GM23338 (cell line): ENCODE measurements at regions not wholly inside any gene's neighbourhood (a gene's known extent, or its start where the extent isn't known, plus 50 kb on each side); places are given as distances from the start of the nearest gene placed in this dataset.

Experiments used
- ATAC-seq: fragments of 200-7000 bp; cut with Tn5 transposase; 3 replicates; pipeline ENCODE4 v1.9.1; 2020
- DNase-seq: peaks from one replicate; pipeline ENCODE4 v3.0.0-alpha.2; 2015; ENCODE audit warnings: low spot score
- H2AFZ ChIP-seq: fragments of 200-600 bp; sonication (generic); 2 replicates; pipeline ENCODE4 v1.8.0; 2016; ENCODE audit warnings: antibody characterized with exemption, mild to moderate bottlenecking, moderate library complexity
- H3F3A ChIP-seq: fragments of 200-600 bp; sonication (generic); replicated peaks from 2 replicates; pipeline ENCODE4 v1.8.0; 2017; ENCODE audit warnings: antibody characterized with exemption, mixed run types, low read depth
- H3K27ac ChIP-seq: fragments of 200-600 bp; sonication (generic); 2 replicates; pipeline ENCODE4 v1.6.1; 2016; ENCODE audit warnings: low read depth
- H3K27me3 ChIP-seq: fragments of 200-600 bp; sonication (generic); 2 replicates; pipeline ENCODE4 v1.8.0; 2016; ENCODE audit warnings: mild to moderate bottlenecking, mixed run types, moderate library complexity; ENCODE audit not compliant: insufficient read depth
- H3K36me3 ChIP-seq: fragments of 200-600 bp; sonication (generic); 2 replicates; pipeline ENCODE4 v1.8.0; 2016; ENCODE audit warnings: mild to moderate bottlenecking; ENCODE audit not compliant: insufficient read depth
- H3K4me1 ChIP-seq: fragments of 200-600 bp; sonication (generic); 2 replicates; pipeline ENCODE4 v1.8.0; 2016; ENCODE audit warnings: mild to moderate bottlenecking, moderate library complexity; ENCODE audit not compliant: insufficient read depth
- H3K4me2 ChIP-seq: fragments of 200-600 bp; sonication (generic); 2 replicates; pipeline ENCODE4 v1.7.1; 2017; ENCODE audit warnings: mixed run types
- H3K4me3 ChIP-seq: fragments of 200-600 bp; sonication (generic); 2 replicates; pipeline ENCODE4 v1.6.1; 2016; ENCODE audit warnings: mixed run types
- H3K79me2 ChIP-seq: fragments of 200-600 bp; sonication (generic); replicated peaks from 2 replicates; pipeline ENCODE4 v1.8.0; 2017; ENCODE audit warnings: mild to moderate bottlenecking; ENCODE audit not compliant: insufficient read depth
- H3K9me2 ChIP-seq: fragments of 200-600 bp; sonication (generic); 2 replicates; pipeline ENCODE4 v1.8.0; 2017; ENCODE audit not compliant: insufficient read depth
- H4K20me1 ChIP-seq: fragments of 200-600 bp; sonication (generic); replicated peaks from 2 replicates; pipeline ENCODE4 v1.8.0; 2017; ENCODE audit warnings: mild to moderate bottlenecking; ENCODE audit not compliant: insufficient read depth
- H3K27ac Mint-ChIP-seq: 2 replicates; pipeline ENCODE4 v1.8.0; 2020; ENCODE audit warnings: inconsistent platforms, mild to moderate bottlenecking, moderate library complexity, mixed read lengths
- H3K27me3 Mint-ChIP-seq: 3 replicates; pipeline ENCODE4 v1.8.0; 2022; ENCODE audit warnings: low read depth, mild to moderate bottlenecking, moderate library complexity, mixed read lengths, inconsistent platforms; ENCODE audit not compliant: insufficient read depth, poor library complexity
- H3K36me3 Mint-ChIP-seq: 3 replicates; pipeline ENCODE4 v1.8.0; 2021; ENCODE audit warnings: low read depth, mild to moderate bottlenecking, inconsistent platforms, moderate library complexity, mixed read lengths
- H3K4me1 Mint-ChIP-seq: 3 replicates; pipeline ENCODE4 v1.8.0; 2020; ENCODE audit warnings: mild to moderate bottlenecking, inconsistent platforms, mixed read lengths
- H3K4me3 Mint-ChIP-seq: 3 replicates; pipeline ENCODE4 v1.8.0; 2021; ENCODE audit warnings: moderate library complexity, mild to moderate bottlenecking, inconsistent platforms, mixed read lengths
- H3K9me3 Mint-ChIP-seq: 3 replicates; pipeline ENCODE4 v1.8.0; 2020; ENCODE audit warnings: moderate library complexity, mild to moderate bottlenecking, inconsistent platforms, mixed read lengths
- EZH2 ChIP-seq: fragments of 200-600 bp; sonication (generic); IDR thresholded peaks from one replicate; pipeline ENCODE4 v1.8.0; 2017; ENCODE audit warnings: antibody characterized with exemption, mild to moderate bottlenecking, low read depth; ENCODE audit not compliant: unreplicated experiment
- EZH2phosphoT487 ChIP-seq: fragments of 200-600 bp; sonication (generic); IDR thresholded peaks from one replicate; pipeline ENCODE4 v1.8.1; 2018; ENCODE audit warnings: antibody characterized with exemption; ENCODE audit not compliant: unreplicated experiment
- JUNB ChIP-seq: IDR thresholded peaks from one replicate; pipeline ENCODE4 v1.6.1; 2016; ENCODE audit warnings: antibody characterized with exemption; ENCODE audit not compliant: unreplicated experiment
- NANOG ChIP-seq: IDR thresholded peaks from 2 replicates; pipeline ENCODE4 v1.6.1; 2016; ENCODE audit warnings: antibody characterized with exemption, borderline replicate concordance
- POLR2AphosphoS5 ChIP-seq: IDR thresholded peaks from 2 replicates; pipeline ENCODE4 v1.6.1; 2016; ENCODE audit warnings: antibody characterized with exemption, low read depth
- STAT1 ChIP-seq: IDR thresholded peaks from one replicate; pipeline ENCODE4 v1.6.1; 2016; ENCODE audit warnings: antibody characterized with exemption; ENCODE audit not compliant: unreplicated experiment
- ZNF114 ChIP-seq: fragments of 250-450 bp; sonication (Bioruptor Pico); IDR thresholded peaks from 2 replicates; pipeline ENCODE4 v1.5.0; 2020; ENCODE audit warnings: mild to moderate bottlenecking, moderate library complexity
- ZNF331 ChIP-seq: fragments of 250-450 bp; sonication (Bioruptor Pico); IDR thresholded peaks from 2 replicates; pipeline ENCODE4 v1.5.0; 2020; ENCODE audit warnings: low read depth, mild to moderate bottlenecking, moderate library complexity
- TF ChIP-seq, protein P1 (sequence below), 2 experiments: fragments of 200-600 bp in 1 of 2; sonication (generic) in 1 of 2; conservative IDR thresholded peaks; 2 replicates each; pipeline versions ENCODE4 v1.5.1 to v1.6.1; 2016 to 2017; ENCODE audit warnings: antibody characterized with exemption in 2 of 2, low read depth in 2 of 2, mild to moderate bottlenecking in 2 of 2, moderate library complexity in 1 of 2
- TF ChIP-seq, protein P2 (sequence below): IDR thresholded peaks from 2 replicates; pipeline ENCODE4 v1.6.1; 2016; ENCODE audit warnings: antibody characterized with exemption
- TF ChIP-seq, protein P3 (sequence below): IDR thresholded peaks from one replicate; pipeline ENCODE4 v1.6.1; 2018; ENCODE audit warnings: antibody characterized with exemption; ENCODE audit not compliant: unreplicated experiment

GRCh38 chr2:193679847-193680246, 1485.1 kb upstream of the TMEFF2 start:
- ATAC-seq (no peak), DNase-seq (peak; percentile 26)
- Histone ChIP-seq H4K20me1 (no peaks in the 10 kb centered on the region), H3K27ac (no peak overlapping the region), H3K27me3 (no peaks in the 10 kb centered on the region), H3K4me1 (peaks cover 6% of the 10 kb centered on the region; the same call in 1 of the 2 replicates), H3K9me2 (no peaks in the 10 kb centered on the region), H3K4me2 (no peak overlapping the region), H2AFZ (no peak overlapping the region), H3K36me3 (no peaks in the 10 kb centered on the region), H3K4me3 (no peak overlapping the region), H3K79me2 (no peaks in the 10 kb centered on the region), H3F3A (no peaks in the 10 kb centered on the region)
- H3K9me3 Mint-ChIP-seq: no peaks in the 10 kb centered on the region
- H3K36me3 Mint-ChIP-seq: no peaks in the 10 kb centered on the region
- H3K4me3 Mint-ChIP-seq: no peak overlapping the region
- H3K27ac Mint-ChIP-seq: no peak overlapping the region
- TF ChIP-seq EZH2: no peak
- TF ChIP-seq NANOG: no peak
- peaks cover 5% of the 10 kb centered on the region for H3K27me3 Mint-ChIP-seq
- H3K4me1 Mint-ChIP-seq: peaks cover 5% of the 10 kb centered on the region; the same call in 2 of the 3 replicates

DNA sequence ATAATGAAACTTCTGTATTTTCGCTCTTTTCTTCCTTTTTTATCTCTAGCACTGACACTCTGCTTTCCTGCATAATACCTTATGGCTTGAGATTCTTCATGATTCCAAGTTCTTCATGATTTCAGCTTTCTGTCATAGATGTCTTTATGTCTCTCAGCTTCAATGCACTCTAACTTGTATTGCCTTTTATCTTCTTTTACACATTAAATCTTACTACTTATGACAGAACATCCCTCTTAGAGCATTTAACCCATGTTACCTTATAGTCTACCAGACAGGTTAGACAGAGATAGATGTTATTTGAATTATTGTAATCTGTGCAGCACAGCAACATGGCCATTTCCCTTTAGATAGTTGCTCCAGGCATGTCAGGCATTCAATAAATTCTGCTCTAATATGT, 1475.7 kb upstream of the TMEFF2 start:
- Mint-ChIP-seq H3K9me3 (no peaks in the 10 kb centered on the region), H3K36me3 (no peaks in the 10 kb centered on the region), H3K4me3 (no peak overlapping the region), H3K4me1 (no peaks in the 10 kb centered on the region), H3K27ac (no peak overlapping the region), H3K27me3 (no peaks in the 10 kb centered on the region)
- ATAC-seq (no peak), DNase-seq (no peak)
- no peak overlapping the region for H3K4me2 ChIP-seq
- no peaks in the 10 kb centered on the region for H4K20me1 ChIP-seq
- no peak overlapping the region for H2AFZ ChIP-seq
- no peaks in the 10 kb centered on the region for H3K79me2 ChIP-seq
- no peaks in the 10 kb centered on the region for H3K27me3 ChIP-seq
- no peak overlapping the region for H3K27ac ChIP-seq
- H3K4me3 ChIP-seq: no peak overlapping the region
- H3K9me2 ChIP-seq: no peaks in the 10 kb centered on the region
- H3K36me3 ChIP-seq: no peaks in the 10 kb centered on the region
- no peaks in the 10 kb centered on the region for H3K4me1 ChIP-seq
- H3F3A ChIP-seq: no peaks in the 10 kb centered on the region
- TF ChIP-seq, protein P1, sequence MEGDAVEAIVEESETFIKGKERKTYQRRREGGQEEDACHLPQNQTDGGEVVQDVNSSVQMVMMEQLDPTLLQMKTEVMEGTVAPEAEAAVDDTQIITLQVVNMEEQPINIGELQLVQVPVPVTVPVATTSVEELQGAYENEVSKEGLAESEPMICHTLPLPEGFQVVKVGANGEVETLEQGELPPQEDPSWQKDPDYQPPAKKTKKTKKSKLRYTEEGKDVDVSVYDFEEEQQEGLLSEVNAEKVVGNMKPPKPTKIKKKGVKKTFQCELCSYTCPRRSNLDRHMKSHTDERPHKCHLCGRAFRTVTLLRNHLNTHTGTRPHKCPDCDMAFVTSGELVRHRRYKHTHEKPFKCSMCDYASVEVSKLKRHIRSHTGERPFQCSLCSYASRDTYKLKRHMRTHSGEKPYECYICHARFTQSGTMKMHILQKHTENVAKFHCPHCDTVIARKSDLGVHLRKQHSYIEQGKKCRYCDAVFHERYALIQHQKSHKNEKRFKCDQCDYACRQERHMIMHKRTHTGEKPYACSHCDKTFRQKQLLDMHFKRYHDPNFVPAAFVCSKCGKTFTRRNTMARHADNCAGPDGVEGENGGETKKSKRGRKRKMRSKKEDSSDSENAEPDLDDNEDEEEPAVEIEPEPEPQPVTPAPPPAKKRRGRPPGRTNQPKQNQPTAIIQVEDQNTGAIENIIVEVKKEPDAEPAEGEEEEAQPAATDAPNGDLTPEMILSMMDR (conservative IDR thresholded peaks at IDR 0.05; ENCODE audit: low read depth in 2 of 2): no peak
- TF ChIP-seq EZH2phosphoT487 (no peak), JUNB (no peak), STAT1 (no peak), POLR2AphosphoS5 (no peak), NANOG (no peak), ZNF114 (no peak), ZNF331 (CRISPR knock-in tag) (no peak)
- TF ChIP-seq, protein P2, sequence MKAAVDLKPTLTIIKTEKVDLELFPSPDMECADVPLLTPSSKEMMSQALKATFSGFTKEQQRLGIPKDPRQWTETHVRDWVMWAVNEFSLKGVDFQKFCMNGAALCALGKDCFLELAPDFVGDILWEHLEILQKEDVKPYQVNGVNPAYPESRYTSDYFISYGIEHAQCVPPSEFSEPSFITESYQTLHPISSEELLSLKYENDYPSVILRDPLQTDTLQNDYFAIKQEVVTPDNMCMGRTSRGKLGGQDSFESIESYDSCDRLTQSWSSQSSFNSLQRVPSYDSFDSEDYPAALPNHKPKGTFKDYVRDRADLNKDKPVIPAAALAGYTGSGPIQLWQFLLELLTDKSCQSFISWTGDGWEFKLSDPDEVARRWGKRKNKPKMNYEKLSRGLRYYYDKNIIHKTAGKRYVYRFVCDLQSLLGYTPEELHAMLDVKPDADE: no peak
- TF ChIP-seq, protein P3, sequence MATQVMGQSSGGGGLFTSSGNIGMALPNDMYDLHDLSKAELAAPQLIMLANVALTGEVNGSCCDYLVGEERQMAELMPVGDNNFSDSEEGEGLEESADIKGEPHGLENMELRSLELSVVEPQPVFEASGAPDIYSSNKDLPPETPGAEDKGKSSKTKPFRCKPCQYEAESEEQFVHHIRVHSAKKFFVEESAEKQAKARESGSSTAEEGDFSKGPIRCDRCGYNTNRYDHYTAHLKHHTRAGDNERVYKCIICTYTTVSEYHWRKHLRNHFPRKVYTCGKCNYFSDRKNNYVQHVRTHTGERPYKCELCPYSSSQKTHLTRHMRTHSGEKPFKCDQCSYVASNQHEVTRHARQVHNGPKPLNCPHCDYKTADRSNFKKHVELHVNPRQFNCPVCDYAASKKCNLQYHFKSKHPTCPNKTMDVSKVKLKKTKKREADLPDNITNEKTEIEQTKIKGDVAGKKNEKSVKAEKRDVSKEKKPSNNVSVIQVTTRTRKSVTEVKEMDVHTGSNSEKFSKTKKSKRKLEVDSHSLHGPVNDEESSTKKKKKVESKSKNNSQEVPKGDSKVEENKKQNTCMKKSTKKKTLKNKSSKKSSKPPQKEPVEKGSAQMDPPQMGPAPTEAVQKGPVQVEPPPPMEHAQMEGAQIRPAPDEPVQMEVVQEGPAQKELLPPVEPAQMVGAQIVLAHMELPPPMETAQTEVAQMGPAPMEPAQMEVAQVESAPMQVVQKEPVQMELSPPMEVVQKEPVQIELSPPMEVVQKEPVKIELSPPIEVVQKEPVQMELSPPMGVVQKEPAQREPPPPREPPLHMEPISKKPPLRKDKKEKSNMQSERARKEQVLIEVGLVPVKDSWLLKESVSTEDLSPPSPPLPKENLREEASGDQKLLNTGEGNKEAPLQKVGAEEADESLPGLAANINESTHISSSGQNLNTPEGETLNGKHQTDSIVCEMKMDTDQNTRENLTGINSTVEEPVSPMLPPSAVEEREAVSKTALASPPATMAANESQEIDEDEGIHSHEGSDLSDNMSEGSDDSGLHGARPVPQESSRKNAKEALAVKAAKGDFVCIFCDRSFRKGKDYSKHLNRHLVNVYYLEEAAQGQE: no peak
